H9 (cell line): ENCODE measurements at regions not wholly inside any gene's neighbourhood (a gene's known extent, or its start where the extent isn't known, plus 50 kb on each side); places are given as distances from the start of the nearest gene placed in this dataset.

Source experiments
- DNase-seq: peaks from one replicate; pipeline ENCODE4 v3.0.0-alpha.2; 2017
- H2AFZ ChIP-seq: one replicate; pipeline ENCODE4 v1.6.1; 2013; ENCODE audit warnings: mild to moderate bottlenecking, low read length, control low read depth, moderate library complexity
- H2AK5ac ChIP-seq: 2 replicates; pipeline ENCODE4 v1.6.1; 2013; ENCODE audit warnings: low read length, control low read depth, mixed read lengths; ENCODE audit not compliant: insufficient read length
- H2BK120ac ChIP-seq: one replicate; pipeline ENCODE4 v1.6.1; 2013; ENCODE audit warnings: low read depth, mild to moderate bottlenecking, low read length, control low read depth, inconsistent platforms; ENCODE audit not compliant: poor library complexity, severe bottlenecking
- H2BK12ac ChIP-seq: 2 replicates; pipeline ENCODE4 v1.6.1; 2013; ENCODE audit warnings: low read length, control low read depth, mixed read lengths, low read depth; ENCODE audit not compliant: insufficient read length
- H2BK15ac ChIP-seq: 2 replicates; pipeline ENCODE4 v1.6.1; 2013; ENCODE audit warnings: low read depth, low read length, control low read depth
- H2BK20ac ChIP-seq: one replicate; pipeline ENCODE4 v1.6.1; 2013; ENCODE audit warnings: low read depth, mild to moderate bottlenecking, low read length, control low read depth, inconsistent platforms; ENCODE audit not compliant: poor library complexity, severe bottlenecking
- H2BK5ac ChIP-seq: 2 replicates; pipeline ENCODE4 v1.6.1; 2013; ENCODE audit warnings: low read length, control low read depth, mixed read lengths; ENCODE audit not compliant: insufficient read length
- H3K14ac ChIP-seq: 2 replicates; pipeline ENCODE4 v1.6.1; 2013; ENCODE audit warnings: low read length, control low read depth; ENCODE audit not compliant: insufficient read depth
- H3K18ac ChIP-seq: 2 replicates; pipeline ENCODE4 v1.6.1; 2013; ENCODE audit warnings: low read depth, mild to moderate bottlenecking, mixed read lengths, low read length, control low read depth; ENCODE audit not compliant: insufficient read length
- H3K23ac ChIP-seq: 2 replicates; pipeline ENCODE4 v1.6.1; 2013; ENCODE audit warnings: low read length, control low read depth, mixed read lengths, low read depth; ENCODE audit not compliant: insufficient read length
- H3K23me2 ChIP-seq: 2 replicates; pipeline ENCODE4 v1.6.1; 2013; ENCODE audit warnings: low read depth, mild to moderate bottlenecking, mixed read lengths, low read length, control low read depth; ENCODE audit not compliant: insufficient read length, poor library complexity, severe bottlenecking
- H3K27ac ChIP-seq: 2 replicates; pipeline ENCODE4 v1.5.1; 2013; ENCODE audit warnings: low read length, control low read depth, mixed read lengths, low read depth; ENCODE audit not compliant: insufficient read length
- H3K27me3 ChIP-seq: 2 replicates; pipeline ENCODE4 v1.6.1; 2013; ENCODE audit warnings: low read length, control low read depth, inconsistent platforms; ENCODE audit not compliant: insufficient read depth
- H3K4ac ChIP-seq: 2 replicates; pipeline ENCODE4 v1.6.1; 2013; ENCODE audit warnings: low read depth, mild to moderate bottlenecking, control low read depth, inconsistent platforms, low read length, moderate library complexity
- H3K4me1 ChIP-seq: 2 replicates; pipeline ENCODE4 v1.6.1; 2013; ENCODE audit warnings: low read length, control low read depth, inconsistent platforms; ENCODE audit not compliant: insufficient read depth
- H3K4me2 ChIP-seq: 2 replicates; pipeline ENCODE4 v1.6.1; 2013; ENCODE audit warnings: low read length, control low read depth, mixed read lengths; ENCODE audit not compliant: insufficient read length, insufficient read depth
- H3K56ac ChIP-seq: 2 replicates; pipeline ENCODE4 v1.6.1; 2013; ENCODE audit warnings: low read depth, mild to moderate bottlenecking, mixed read lengths, low read length, control low read depth; ENCODE audit not compliant: insufficient read length
- H3K79me1 ChIP-seq: 2 replicates; pipeline ENCODE4 v1.6.1; 2013; ENCODE audit warnings: low read depth, mild to moderate bottlenecking, moderate library complexity, low read length, control low read depth, inconsistent platforms; ENCODE audit not compliant: insufficient read depth, poor library complexity, severe bottlenecking
- H3K79me2 ChIP-seq: 2 replicates; pipeline ENCODE4 v1.6.1; 2013; ENCODE audit warnings: low read length, control low read depth, inconsistent platforms; ENCODE audit not compliant: insufficient read depth
- H3K9ac ChIP-seq: 2 replicates; pipeline ENCODE4 v1.6.1; 2013; ENCODE audit warnings: low read length, control low read depth, mixed read lengths; ENCODE audit not compliant: insufficient read length; ENCODE audit errors: extremely low read depth
- H3K9me3 ChIP-seq: one replicate; pipeline ENCODE4 v1.6.1; 2013; ENCODE audit warnings: low read depth, low read length, inconsistent platforms; ENCODE audit not compliant: control insufficient read depth
- H3T11ph ChIP-seq: one replicate; pipeline ENCODE4 v1.6.1; 2013; ENCODE audit warnings: mild to moderate bottlenecking, low read length, control low read depth, inconsistent platforms
- H4K20me1 ChIP-seq: one replicate; pipeline ENCODE4 v1.6.1; 2013; ENCODE audit not compliant: control insufficient read depth, insufficient read length, insufficient read depth
- H4K5ac ChIP-seq: 2 replicates; pipeline ENCODE4 v1.6.1; 2013; ENCODE audit warnings: low read depth, mild to moderate bottlenecking, mixed read lengths, low read length, control low read depth; ENCODE audit not compliant: insufficient read length
- H4K8ac ChIP-seq: replicated peaks from 2 replicates; pipeline ENCODE4 v1.6.1; 2013; ENCODE audit warnings: low read length, control low read depth, mixed read lengths, low read depth; ENCODE audit not compliant: insufficient read length
- H4K91ac ChIP-seq: 2 replicates; pipeline ENCODE4 v1.6.1; 2013; ENCODE audit warnings: low read depth, mild to moderate bottlenecking, moderate library complexity, mixed read lengths, low read length, control low read depth; ENCODE audit not compliant: insufficient read length
- H3K27ac Mint-ChIP-seq, 3 experiments: 2 replicates in 2 of 3; 3 replicates in 1 of 3; pipeline ENCODE4 v1.8.0; 2020 to 2021; ENCODE audit warnings: mixed read lengths in 3 of 3, mild to moderate bottlenecking in 1 of 3, moderate library complexity in 1 of 3
- H3K27me3 Mint-ChIP-seq: 2 replicates; pipeline ENCODE4 v1.8.0; 2021; ENCODE audit warnings: low read depth, mild to moderate bottlenecking, moderate library complexity, mixed read lengths
- H3K36me3 Mint-ChIP-seq, 3 experiments: 2 replicates in 2 of 3; 3 replicates in 1 of 3; pipeline ENCODE4 v1.8.0; 2020 to 2021; ENCODE audit warnings: low read depth in 3 of 3, mixed read lengths in 3 of 3; ENCODE audit not compliant: insufficient read depth in 1 of 3
- H3K4me1 Mint-ChIP-seq, 2 experiments: 2 replicates each; pipeline ENCODE4 v1.8.0; 2020; ENCODE audit warnings: mixed read lengths in 2 of 2
- H3K4me3 Mint-ChIP-seq, 2 experiments: 2 replicates in 1 of 2; 3 replicates in 1 of 2; pipeline ENCODE4 v1.8.0; 2020 to 2021; ENCODE audit warnings: mild to moderate bottlenecking in 2 of 2, mixed read lengths in 2 of 2, moderate library complexity in 1 of 2
- H3K9me3 Mint-ChIP-seq, 2 experiments: 2 replicates in 1 of 2; 3 replicates in 1 of 2; pipeline ENCODE4 v1.8.0; 2020; ENCODE audit warnings: mild to moderate bottlenecking in 2 of 2, mixed read lengths in 2 of 2, moderate library complexity in 1 of 2
- CTCF ChIP-seq: fragments of 200-600 bp; sonication (generic); conservative IDR thresholded peaks from 3 replicates; pipeline ENCODE4 v1.8.0; 2021; ENCODE audit warnings: antibody characterized with exemption, mild to moderate bottlenecking
- WGBS: extraction: QIAGEN DNeasy Blood & Tissue Kit; methylation state at CpG from one replicate; pipeline ENCODE4 v1.1.7; 2013; ENCODE audit warnings: missing lambda C conversion rate, low lambda C conversion rate, mixed read lengths; ENCODE audit not compliant: insufficient read length; ENCODE audit errors: extremely low coverage; 5-methylcytosine and 5-hydroxymethylcytosine counted together

GRCh38 chr15:31585240-31585639 is 258.6 kb downstream of the KLF13 start:
- Histone ChIP-seq H3K9ac (no peak overlapping the region), H3K23ac (no peak overlapping the region), H3K4me2 (no peak overlapping the region), H4K91ac (no peak overlapping the region), H3K27me3 (no peaks in the 10 kb centered on the region), H3K79me1 (no peaks in the 10 kb centered on the region), H2BK5ac (no peak overlapping the region), H2BK120ac (no peak overlapping the region), H3K14ac (no peak overlapping the region; the same call in 1 of the 2 replicates), H3K4ac (no peak overlapping the region), H3K27ac (no peak overlapping the region), H3K79me2 (no peaks in the 10 kb centered on the region), H2AK5ac (no peak overlapping the region), H4K5ac (no peak overlapping the region), H3K56ac (no peak overlapping the region), H4K20me1 (no peaks in the 10 kb centered on the region), H3K18ac (no peak overlapping the region), H2BK20ac (no peak overlapping the region), H3K9me3 (no peaks in the 10 kb centered on the region), H3T11ph (no peak overlapping the region), H3K4me1 (no peaks in the 10 kb centered on the region), H2BK15ac (no peak overlapping the region), H3K23me2 (no peaks in the 10 kb centered on the region), H4K8ac (no peak overlapping the region), H2AFZ (no peak overlapping the region), H2BK12ac (no peak overlapping the region)
- Mint-ChIP-seq H3K36me3 (peaks cover 9 to 16% (median 16%) of the 10 kb centered on the region in 3 experiments), H3K27me3 (no peaks in the 10 kb centered on the region), H3K27ac (no peak overlapping the region), H3K4me3 (no peak overlapping the region), H3K9me3 (peaks cover 24 to 26% of the 10 kb centered on the region in 2 experiments), H3K4me1 (peaks cover 0 to 2% of the 10 kb centered on the region in 2 experiments; a peak in 1 of 4 replicates)
- DNase-seq = no peak
- TF ChIP-seq CTCF = no peak
- no CpG with 5 or more reads among the region's 9 CpGs for WGBS
